Activated naive CD8-positive, alpha-beta T cell treated with anti-CD3 and anti-CD28 coated beads, Interleukin-2, amount 10 ng/mL, durations not matched to agents 7 days and 5 days (primary cell): ENCODE measurements at regions not wholly inside any gene's neighbourhood (a gene's known extent, or its start where the extent isn't known, plus 50 kb on each side); places are given as distances from the start of the nearest gene placed in this dataset.

ENCODE experiments used
- ATAC-seq: fragments of 150-1000 bp; cut with Tn5 transposase; one replicate; pipeline ENCODE4 v1.10.0; 2021; ENCODE audit warnings: low read depth, moderate library complexity
- POLR2A ChIA-PET: fragments of 350-600 bp; sonication (Branson Sonifier 250); formaldehyde crosslinking; loops from one replicate; lab custom pipeline; 2021; ENCODE audit warnings: antibody characterized with exemption; lab: Charles Lee
- DNase-seq: peaks from one replicate; pipeline ENCODE4 v3.0.0; 2021
- H3K27ac Mint-ChIP-seq: one replicate; pipeline ENCODE4 v1.8.0; 2022; ENCODE audit warnings: mild to moderate bottlenecking, mixed read lengths
- H3K27me3 Mint-ChIP-seq: one replicate; pipeline ENCODE4 v1.8.0; 2022; ENCODE audit warnings: mild to moderate bottlenecking, moderate library complexity, mixed read lengths
- H3K36me3 Mint-ChIP-seq: one replicate; pipeline ENCODE4 v1.8.0; 2021; ENCODE audit warnings: mild to moderate bottlenecking, mixed read lengths
- H3K4me1 Mint-ChIP-seq: one replicate; pipeline ENCODE4 v1.8.0; 2021; ENCODE audit warnings: mixed read lengths
- H3K4me3 Mint-ChIP-seq: one replicate; pipeline ENCODE4 v1.8.0; 2022; ENCODE audit warnings: mild to moderate bottlenecking, moderate library complexity, mixed read lengths
- H3K9me3 Mint-ChIP-seq: one replicate; pipeline ENCODE4 v1.8.0; 2021; ENCODE audit warnings: mixed read lengths

GRCh38 chr10:130875897-130876472, 435.5 kb downstream of the TCERG1L start:
- POLR2A ChIA-PET, result no interaction called here
- no peak for DNase-seq
- Mint-ChIP-seq H3K4me1 (no peaks in the 10 kb centered on the region), H3K27ac (no peak overlapping the region), H3K4me3 (no peak overlapping the region), H3K36me3 (no peaks in the 10 kb centered on the region), H3K9me3 (no peaks in the 10 kb centered on the region), H3K27me3 (no peaks in the 10 kb centered on the region)
- no peak for ATAC-seq

GRCh38 chr10:130877126-130877525, 434.4 kb downstream of the TCERG1L start:
- Mint-ChIP-seq H3K27ac (no peak overlapping the region), H3K27me3 (no peaks in the 10 kb centered on the region), H3K9me3 (no peaks in the 10 kb centered on the region), H3K4me1 (no peaks in the 10 kb centered on the region), H3K4me3 (no peak overlapping the region), H3K36me3 (no peaks in the 10 kb centered on the region)
- ATAC-seq (no peak), DNase-seq (no peak)
- POLR2A ChIA-PET, result no interaction called here

- no peaks in the 10 kb centered on the region for H3K9me3 Mint-ChIP-seq
- ATAC-seq (no peak), DNase-seq (no peak)
- H3K4me1 Mint-ChIP-seq, result no peaks in the 10 kb centered on the region
- POLR2A ChIA-PET, result no interaction called here
- H3K27me3 Mint-ChIP-seq, result no peaks in the 10 kb centered on the region
- H3K36me3 Mint-ChIP-seq, result no peaks in the 10 kb centered on the region
- H3K27ac Mint-ChIP-seq, result no peak overlapping the region
- no peak overlapping the region for H3K4me3 Mint-ChIP-seq
Observed at GRCh38 chr10:130878131-130878530, 433.4 kb downstream of the TCERG1L start.

- POLR2A ChIA-PET, result no interaction called here
- H3K36me3 Mint-ChIP-seq, result no peaks in the 10 kb centered on the region
- no peak for DNase-seq
- H3K9me3 Mint-ChIP-seq, result no peaks in the 10 kb centered on the region
- peaks cover 2% of the 10 kb centered on the region for H3K27me3 Mint-ChIP-seq
- H3K4me3 Mint-ChIP-seq, result no peak overlapping the region
- no peak for ATAC-seq
- H3K4me1 Mint-ChIP-seq, result no peaks in the 10 kb centered on the region
- H3K27ac Mint-ChIP-seq, result no peak overlapping the region
Observed at GRCh38 chr10:130882906-130883305, 428.6 kb downstream of the TCERG1L start.

GRCh38 chr10:130884456-130884855, 427.1 kb downstream of the TCERG1L start:
- Mint-ChIP-seq H3K27me3 (peaks cover 2% of the 10 kb centered on the region), H3K27ac (no peak overlapping the region), H3K9me3 (no peaks in the 10 kb centered on the region), H3K36me3 (no peaks in the 10 kb centered on the region), H3K4me1 (no peaks in the 10 kb centered on the region), H3K4me3 (no peak overlapping the region)
- ATAC-seq (no peak), DNase-seq (no peak)
- POLR2A ChIA-PET, result no interaction called here

GRCh38 chr10:130885021-130885655, 426.4 kb downstream of the TCERG1L start:
- Mint-ChIP-seq H3K4me3 (no peak overlapping the region), H3K36me3 (no peaks in the 10 kb centered on the region), H3K4me1 (no peaks in the 10 kb centered on the region), H3K27ac (no peak overlapping the region), H3K27me3 (peaks cover 2% of the 10 kb centered on the region), H3K9me3 (no peaks in the 10 kb centered on the region)
- DNase-seq, result no peak
- POLR2A ChIA-PET, result no interaction called here
- no peak for ATAC-seq

GRCh38 chr10:130887170-130887569, 424.4 kb downstream of the TCERG1L start:
- Mint-ChIP-seq H3K4me1 (no peaks in the 10 kb centered on the region), H3K4me3 (no peak overlapping the region), H3K27ac (no peak overlapping the region), H3K27me3 (peaks cover 2% of the 10 kb centered on the region), H3K36me3 (no peaks in the 10 kb centered on the region), H3K9me3 (no peaks in the 10 kb centered on the region)
- ATAC-seq (no peak), DNase-seq (no peak)
- POLR2A ChIA-PET, result no interaction called here

GRCh38 chr10:130888493-130888892, 423.0 kb downstream of the TCERG1L start:
- H3K27ac Mint-ChIP-seq, result no peak overlapping the region
- no peaks in the 10 kb centered on the region for H3K36me3 Mint-ChIP-seq
- peaks cover 2% of the 10 kb centered on the region for H3K27me3 Mint-ChIP-seq
- no peaks in the 10 kb centered on the region for H3K9me3 Mint-ChIP-seq
- no peaks in the 10 kb centered on the region for H3K4me1 Mint-ChIP-seq
- DNase-seq (no peak), ATAC-seq (no peak)
- POLR2A ChIA-PET, result no interaction called here
- H3K4me3 Mint-ChIP-seq, result no peak overlapping the region

GRCh38 chr10:130889240-130889639, 422.3 kb downstream of the TCERG1L start:
- Mint-ChIP-seq H3K9me3 (no peaks in the 10 kb centered on the region), H3K27ac (no peak overlapping the region), H3K36me3 (no peaks in the 10 kb centered on the region), H3K4me3 (no peak overlapping the region), H3K4me1 (no peaks in the 10 kb centered on the region), H3K27me3 (peaks cover 2% of the 10 kb centered on the region)
- no peak for ATAC-seq
- POLR2A ChIA-PET, result no interaction called here
- no peak for DNase-seq

- POLR2A ChIA-PET, result no interaction called here
- DNase-seq (no peak), ATAC-seq (no peak)
- no peaks in the 10 kb centered on the region for H3K4me1 Mint-ChIP-seq
- no peaks in the 10 kb centered on the region for H3K9me3 Mint-ChIP-seq
- H3K27ac Mint-ChIP-seq, result no peak overlapping the region
- H3K27me3 Mint-ChIP-seq, result peaks cover 2% of the 10 kb centered on the region
- H3K4me3 Mint-ChIP-seq, result no peak overlapping the region
- no peaks in the 10 kb centered on the region for H3K36me3 Mint-ChIP-seq
Observed at GRCh38 chr10:130889780-130890179, 421.7 kb downstream of the TCERG1L start.

- no peak for DNase-seq
- Mint-ChIP-seq H3K27ac (no peak overlapping the region), H3K4me3 (no peak overlapping the region), H3K36me3 (no peaks in the 10 kb centered on the region), H3K4me1 (no peaks in the 10 kb centered on the region), H3K9me3 (peaks cover 1% of the 10 kb centered on the region), H3K27me3 (no peaks in the 10 kb centered on the region)
- no peak for ATAC-seq
- POLR2A ChIA-PET, result no interaction called here
Observed at GRCh38 chr10:130891066-130891465, 420.5 kb downstream of the TCERG1L start.

- Mint-ChIP-seq H3K27me3 (no peaks in the 10 kb centered on the region), H3K27ac (no peak overlapping the region), H3K36me3 (no peaks in the 10 kb centered on the region), H3K4me3 (no peak overlapping the region), H3K4me1 (no peaks in the 10 kb centered on the region), H3K9me3 (peaks cover 1% of the 10 kb centered on the region)
- POLR2A ChIA-PET, result no interaction called here
- ATAC-seq (no peak), DNase-seq (no peak)
Observed at GRCh38 chr10:130894471-130894870, 417.1 kb downstream of the TCERG1L start.

- no peaks in the 10 kb centered on the region for H3K36me3 Mint-ChIP-seq
- H3K27ac Mint-ChIP-seq, result no peak overlapping the region
- no peak overlapping the region for H3K4me3 Mint-ChIP-seq
- DNase-seq (no peak), ATAC-seq (no peak)
- POLR2A ChIA-PET, result no interaction called here
- no peaks in the 10 kb centered on the region for H3K4me1 Mint-ChIP-seq
- H3K27me3 Mint-ChIP-seq, result no peaks in the 10 kb centered on the region
- peaks cover 1% of the 10 kb centered on the region for H3K9me3 Mint-ChIP-seq
Observed at GRCh38 chr10:130895161-130895560, 416.4 kb downstream of the TCERG1L start.

- Mint-ChIP-seq H3K4me3 (no peak overlapping the region), H3K27me3 (no peaks in the 10 kb centered on the region), H3K36me3 (no peaks in the 10 kb centered on the region), H3K9me3 (peaks cover 1% of the 10 kb centered on the region), H3K27ac (no peak overlapping the region), H3K4me1 (no peaks in the 10 kb centered on the region)
- ATAC-seq (no peak), DNase-seq (no peak)
- POLR2A ChIA-PET, result no interaction called here
Observed at GRCh38 chr10:130897815-130898214, 413.7 kb downstream of the TCERG1L start.
